K562 (cell line): ENCODE measurements at regions not wholly inside any gene's neighbourhood (a gene's known extent, or its start where the extent isn't known, plus 50 kb on each side); places are given as distances from the start of the nearest gene placed in this dataset.

ENCODE experiments used
- ATAC-seq: fragments of 200-7000 bp; cut with Tn5 transposase; 3 replicates; pipeline ENCODE4 v1.9.1; 2020; ENCODE audit warnings: moderate library complexity
- BruUV-seq: library from RNA; stranded (reverse); fragments of 400-500 nt; replicated peaks from 2 replicates; lab custom pipeline; 2021; lab: Mats Ljungman, UMichigan
- CTCF ChIA-PET: fragments of 300-600 bp; formaldehyde crosslinking; extraction: SDS; loops from one replicate; lab custom pipeline; 2021; ENCODE audit warnings: low intra/inter-chr PET ratio; lab: Yijun Ruan, JAX
- POLR2A ChIA-PET: fragments of 300-600, 350-650 bp; sonication (Branson Sonifier 250); formaldehyde crosslinking; extraction: SDS; loops from one replicate; lab custom pipeline; 2021; ENCODE audit warnings: antibody characterized with exemption, inconsistent platforms; lab: Yijun Ruan, JAX
- DNase-seq, 4 experiments: peaks; one replicate each; pipeline versions ENCODE4 v3.0.0 to v3.0.0-alpha.2; 2011 to 2018; ENCODE audit warnings: low spot score in 3 of 4, mixed read lengths in 3 of 4; ENCODE audit errors: extremely low read depth in 1 of 4
- FAIRE-seq: peaks from 2 replicates; lab custom pipeline; 2011; peaks lifted over from hg19 to GRCh38; lab: Jason Lieb, UNC
- H2AFZ ChIP-seq: 2 replicates; pipeline ENCODE4 v1.6.0; 2011; ENCODE audit warnings: low read depth, low read length, control low read depth, inconsistent platforms
- H3K27ac ChIP-seq: fragments of 200-600 bp; 3 replicates; pipeline ENCODE4 v1.8.0; 2011; ENCODE audit warnings: low read depth, mild to moderate bottlenecking, control low read depth, inconsistent platforms, low read length, moderate library complexity, mixed read lengths; ENCODE audit errors: extremely low read depth
- H3K27me3 ChIP-seq, 2 experiments: fragments of 300-600 bp in 1 of 2; 2 replicates in 1 of 2; 3 replicates in 1 of 2; pipeline versions ENCODE4 v1.6.0 to v1.8.0; 2011; ENCODE audit warnings: inconsistent platforms in 2 of 2, low read length in 2 of 2, mild to moderate bottlenecking in 1 of 2, mixed read lengths in 1 of 2, moderate library complexity in 1 of 2; ENCODE audit not compliant: control insufficient read depth in 2 of 2, insufficient read depth in 2 of 2
- H3K36me3 ChIP-seq: fragments of 300-600 bp; 3 replicates; pipeline ENCODE4 v1.8.0; 2011; ENCODE audit warnings: mild to moderate bottlenecking, low read length, inconsistent platforms; ENCODE audit not compliant: control insufficient read depth, insufficient read depth
- H3K4me1 ChIP-seq, 2 experiments: fragments of 200-600 bp in 1 of 2; replicated peaks in 1 of 2; 2 replicates in 1 of 2; 3 replicates in 1 of 2; pipeline versions ENCODE4 v1.5.1 to v1.8.0; 2011; ENCODE audit warnings: inconsistent platforms in 2 of 2, low read length in 2 of 2, mild to moderate bottlenecking in 1 of 2, mixed read lengths in 1 of 2, moderate library complexity in 1 of 2; ENCODE audit not compliant: control insufficient read depth in 2 of 2, insufficient read depth in 2 of 2
- H3K4me2 ChIP-seq: 2 replicates; pipeline ENCODE4 v1.6.1; 2011; ENCODE audit warnings: low read length, control low read depth, inconsistent platforms, mixed read lengths; ENCODE audit not compliant: insufficient read depth
- H3K4me3 ChIP-seq: fragments of 200-600 bp; sonication (generic), shearing (Covaris generic); 2 replicates; pipeline ENCODE4 v1.5.1; 2016; ENCODE audit warnings: control low read depth, inconsistent platforms
- H3K79me2 ChIP-seq: fragments of 200-600 bp; 3 replicates; pipeline ENCODE4 v1.8.0; 2011; ENCODE audit warnings: low read length, inconsistent platforms; ENCODE audit not compliant: control insufficient read depth, insufficient read depth
- H3K9ac ChIP-seq, 2 experiments: 2 replicates each; pipeline versions ENCODE4 v1.6.0 to v1.6.1; 2011; ENCODE audit warnings: low read depth in 2 of 2, low read length in 2 of 2, control low read depth in 1 of 2, inconsistent platforms in 1 of 2, mild to moderate bottlenecking in 1 of 2, mixed read lengths in 1 of 2; ENCODE audit not compliant: insufficient read depth in 1 of 2
- H3K9me1 ChIP-seq: one replicate; pipeline ENCODE4 v1.6.0; 2011; ENCODE audit warnings: inconsistent platforms, mild to moderate bottlenecking, low read length, moderate library complexity; ENCODE audit not compliant: control insufficient read depth, insufficient read depth
- H3K9me3 ChIP-seq: replicated peaks from 2 replicates; pipeline ENCODE4 v1.5.1; 2011; ENCODE audit warnings: low read depth, low read length, inconsistent platforms; ENCODE audit not compliant: control insufficient read depth, insufficient read depth
- H4K20me1 ChIP-seq: replicated peaks from 2 replicates; pipeline ENCODE4 v1.6.1; 2011; ENCODE audit warnings: low read length, inconsistent platforms, mixed read lengths; ENCODE audit not compliant: control insufficient read depth, insufficient read depth
- BMI1 ChIP-seq: fragments of 150-350 bp; IDR thresholded peaks from 2 replicates; pipeline ENCODE4 v1.6.1; 2014; ENCODE audit warnings: low read length
- ETV1 ChIP-seq: fragments of 450-650 bp; conservative IDR thresholded peaks from 2 replicates; pipeline ENCODE4 v1.6.1; 2016; ENCODE audit warnings: missing genetic modification characterization, control low read depth, low read depth, missing compliant biosample characterization
- MXI1 ChIP-seq: IDR thresholded peaks from 2 replicates; pipeline ENCODE4 v1.6.1; 2011; ENCODE audit warnings: low read depth, mild to moderate bottlenecking, improper control_type of control experiment, low read length
- NFATC3 ChIP-seq: fragments of 450-650 bp; IDR thresholded peaks from 2 replicates; pipeline ENCODE4 v1.6.1; 2017; ENCODE audit warnings: mild to moderate bottlenecking
- PTTG1 ChIP-seq: fragments of 450-650 bp; IDR thresholded peaks from 2 replicates; pipeline ENCODE4 v1.6.1; 2016; ENCODE audit warnings: low read depth, mild to moderate bottlenecking, missing genetic modification characterization, missing compliant biosample characterization
- TCF7 ChIP-seq: sonication (generic); IDR thresholded peaks from 2 replicates; pipeline ENCODE4 v1.6.1; 2016; ENCODE audit warnings: antibody characterized with exemption, borderline replicate concordance
- TEAD1 ChIP-seq, 2 experiments: fragments of 450-650 bp in 1 of 2; sonication (generic) in 1 of 2; formaldehyde crosslinking; IDR thresholded peaks; 2 replicates each; pipeline versions ENCODE4 v1.4.0 to v1.8.0; 2020 to 2022; ENCODE audit warnings: mild to moderate bottlenecking in 2 of 2, missing genetic modification reagents in 1 of 2
- ZBTB2 ChIP-seq: fragments of 450-650 bp; IDR thresholded peaks from 2 replicates; pipeline ENCODE4 v1.6.1; 2016; ENCODE audit warnings: antibody characterized with exemption
- ZNF197 ChIP-seq: fragments of 200-800 bp; sonication (Bioruptor generic); IDR thresholded peaks from 2 replicates; pipeline ENCODE4 v1.6.1; 2016; ENCODE audit warnings: low read depth, missing genetic modification characterization, missing compliant biosample characterization
- ZNF354B ChIP-seq: fragments of 250-450 bp; sonication (Bioruptor Pico); IDR thresholded peaks from 2 replicates; pipeline ENCODE4 v1.4.0; 2020
- WGBS: fragments of 100-300 bp; shearing (Covaris generic); methylation state at CpG from one replicate; pipeline ENCODE4 v1.1.6; 2016; ENCODE audit warnings: low coverage, mixed read lengths; ENCODE audit not compliant: insufficient coverage; ENCODE audit errors: missing lambda C conversion rate; 5-methylcytosine and 5-hydroxymethylcytosine counted together
- in situ Hi-C: fragments of 300-500 bp; cut with MboI; formaldehyde crosslinking; loops from 4 replicates; pipeline ENCODE4 v1.15.0; 2018; ENCODE audit warnings: inconsistent platforms, mixed read lengths
- intact Hi-C: fragments of 100-400 bp; cut with micrococcal nuclease; formaldehyde crosslinking; loops from 2 replicates; pipeline ENCODE4 v1.14.2; 2022
- TF ChIP-seq, protein P1 (sequence below): fragments of 250-450 bp; sonication (Bioruptor Pico); IDR thresholded peaks from 2 replicates; pipeline ENCODE4 v1.4.0; 2020; ENCODE audit warnings: mild to moderate bottlenecking, moderate library complexity
- TF ChIP-seq, protein P2 (sequence below): sonication (generic); formaldehyde crosslinking; IDR thresholded peaks from 2 replicates; pipeline ENCODE4 v1.8.1; 2023; ENCODE audit warnings: mild to moderate bottlenecking, missing genetic modification reagents

GRCh38 chr14:56057071-56057741 lies 61.0 kb upstream of the PELI2 start (continued):
- TF ChIP-seq TEAD1 (CRISPR knock-in tag; IDR thresholded peaks at IDR 0.05): no peak
- TF ChIP-seq MXI1: no peak
- TF ChIP-seq ETV1 (tag): no peak
- TF ChIP-seq BMI1: no peak
- TF ChIP-seq, all 486 proteins: peak for 0

DNA sequence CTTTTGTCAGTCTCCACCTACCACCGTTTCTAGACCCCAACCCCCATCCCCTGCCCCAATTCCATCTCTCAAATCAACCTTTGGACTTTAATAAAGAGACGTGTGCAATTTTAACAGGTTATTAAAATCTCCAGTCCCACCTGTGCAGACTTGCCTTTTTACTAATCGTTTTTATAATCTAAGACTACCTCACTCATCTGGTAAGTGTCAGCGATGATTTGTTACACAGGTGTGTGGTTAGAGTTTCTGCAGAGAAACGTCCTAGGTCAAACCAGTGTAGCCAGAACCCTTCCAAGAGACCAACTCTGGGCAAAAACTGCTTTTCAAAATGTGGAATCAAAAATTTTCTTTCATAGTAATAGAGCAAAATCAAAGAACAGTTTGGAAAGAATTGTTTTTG lies 60.4 kb upstream of the PELI2 start:
- Histone ChIP-seq H2AFZ (no peak overlapping the region), H4K20me1 (no peaks in the 10 kb centered on the region), H3K4me2 (no peak overlapping the region), H3K4me3 (no peak overlapping the region), H3K4me1 (no peaks in the 10 kb centered on the region), H3K36me3 (no peaks in the 10 kb centered on the region), H3K27ac (no peak overlapping the region), H3K79me2 (no peaks in the 10 kb centered on the region), H3K9me1 (no peaks in the 10 kb centered on the region), H3K9ac (no peak overlapping the region), H3K9me3 (no peaks in the 10 kb centered on the region), H3K27me3 (no peaks in the 10 kb centered on the region)
- 0% methylated on average over 4 of the region's 5 CpGs for WGBS
- TF ChIP-seq PTTG1 (tag) (no peak), ZBTB2 (no peak), ZNF354B (no peak), TCF7 (no peak), ZNF197 (CRISPR knock-in tag) (no peak), NFATC3 (no peak)
- TF ChIP-seq, protein P1, sequence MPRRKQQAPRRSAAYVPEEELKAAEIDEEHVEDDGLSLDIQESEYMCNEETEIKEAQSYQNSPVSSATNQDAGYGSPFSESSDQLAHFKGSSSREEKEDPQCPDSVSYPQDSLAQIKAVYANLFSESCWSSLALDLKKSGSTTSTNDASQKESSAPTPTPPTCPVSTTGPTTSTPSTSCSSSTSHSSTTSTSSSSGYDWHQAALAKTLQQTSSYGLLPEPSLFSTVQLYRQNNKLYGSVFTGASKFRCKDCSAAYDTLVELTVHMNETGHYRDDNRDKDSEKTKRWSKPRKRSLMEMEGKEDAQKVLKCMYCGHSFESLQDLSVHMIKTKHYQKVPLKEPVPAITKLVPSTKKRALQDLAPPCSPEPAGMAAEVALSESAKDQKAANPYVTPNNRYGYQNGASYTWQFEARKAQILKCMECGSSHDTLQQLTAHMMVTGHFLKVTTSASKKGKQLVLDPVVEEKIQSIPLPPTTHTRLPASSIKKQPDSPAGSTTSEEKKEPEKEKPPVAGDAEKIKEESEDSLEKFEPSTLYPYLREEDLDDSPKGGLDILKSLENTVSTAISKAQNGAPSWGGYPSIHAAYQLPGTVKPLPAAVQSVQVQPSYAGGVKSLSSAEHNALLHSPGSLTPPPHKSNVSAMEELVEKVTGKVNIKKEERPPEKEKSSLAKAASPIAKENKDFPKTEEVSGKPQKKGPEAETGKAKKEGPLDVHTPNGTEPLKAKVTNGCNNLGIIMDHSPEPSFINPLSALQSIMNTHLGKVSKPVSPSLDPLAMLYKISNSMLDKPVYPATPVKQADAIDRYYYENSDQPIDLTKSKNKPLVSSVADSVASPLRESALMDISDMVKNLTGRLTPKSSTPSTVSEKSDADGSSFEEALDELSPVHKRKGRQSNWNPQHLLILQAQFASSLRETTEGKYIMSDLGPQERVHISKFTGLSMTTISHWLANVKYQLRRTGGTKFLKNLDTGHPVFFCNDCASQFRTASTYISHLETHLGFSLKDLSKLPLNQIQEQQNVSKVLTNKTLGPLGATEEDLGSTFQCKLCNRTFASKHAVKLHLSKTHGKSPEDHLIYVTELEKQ (CRISPR knock-in tag): no peak
- TF ChIP-seq, protein P2, sequence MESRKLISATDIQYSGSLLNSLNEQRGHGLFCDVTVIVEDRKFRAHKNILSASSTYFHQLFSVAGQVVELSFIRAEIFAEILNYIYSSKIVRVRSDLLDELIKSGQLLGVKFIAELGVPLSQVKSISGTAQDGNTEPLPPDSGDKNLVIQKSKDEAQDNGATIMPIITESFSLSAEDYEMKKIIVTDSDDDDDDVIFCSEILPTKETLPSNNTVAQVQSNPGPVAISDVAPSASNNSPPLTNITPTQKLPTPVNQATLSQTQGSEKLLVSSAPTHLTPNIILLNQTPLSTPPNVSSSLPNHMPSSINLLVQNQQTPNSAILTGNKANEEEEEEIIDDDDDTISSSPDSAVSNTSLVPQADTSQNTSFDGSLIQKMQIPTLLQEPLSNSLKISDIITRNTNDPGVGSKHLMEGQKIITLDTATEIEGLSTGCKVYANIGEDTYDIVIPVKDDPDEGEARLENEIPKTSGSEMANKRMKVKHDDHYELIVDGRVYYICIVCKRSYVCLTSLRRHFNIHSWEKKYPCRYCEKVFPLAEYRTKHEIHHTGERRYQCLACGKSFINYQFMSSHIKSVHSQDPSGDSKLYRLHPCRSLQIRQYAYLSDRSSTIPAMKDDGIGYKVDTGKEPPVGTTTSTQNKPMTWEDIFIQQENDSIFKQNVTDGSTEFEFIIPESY: no peak
- no TSS peak for BruUV-seq
- in situ Hi-C loops: no loop called here
- CTCF ChIA-PET: no interaction called here
- DNase-seq: no peak
- FAIRE-seq: no peak
- POLR2A ChIA-PET: no interaction called here
- intact Hi-C loops: no loop called here
- no peak for ATAC-seq
